ACC112 (cell line): ENCODE measurements at regions not wholly inside any gene's neighbourhood (a gene's known extent, or its start where the extent isn't known, plus 50 kb on each side); places are given as distances from the start of the nearest gene placed in this dataset.
"Not testable (repeated sequence)": the region's sequence is repeated elsewhere in the genome, so short reads cannot be mapped to it uniquely, and the experiment has no call there.

Experiments used
- H2AFZ ChIP-seq: fragments of 200-600 bp; sonication (generic); one replicate; pipeline ENCODE4 v1.6.0; 2017; ENCODE audit warnings: antibody characterized with exemption, low read length; ENCODE audit not compliant: unreplicated experiment
- H3K27ac ChIP-seq: fragments of 200-600 bp; sonication (generic); 2 replicates; pipeline ENCODE4 v1.5.1; 2014; ENCODE audit warnings: low read depth, mild to moderate bottlenecking, antibody characterized with exemption, low read length, moderate library complexity
- H3K27me3 ChIP-seq: fragments of 200-600 bp; sonication (generic); 2 replicates; pipeline ENCODE4 v1.6.1; 2014; ENCODE audit warnings: mild to moderate bottlenecking, antibody characterized with exemption, low read length, moderate library complexity, mixed read lengths; ENCODE audit not compliant: insufficient read depth
- H3K36me3 ChIP-seq: fragments of 200-600 bp; sonication (generic); 2 replicates; pipeline ENCODE4 v1.6.1; 2016; ENCODE audit warnings: mild to moderate bottlenecking, antibody characterized with exemption, low read length, moderate library complexity, mixed read lengths; ENCODE audit not compliant: insufficient read depth
- H3K4me1 ChIP-seq: fragments of 200-600 bp; sonication (generic); one replicate; pipeline ENCODE4 v1.6.1; 2016; ENCODE audit warnings: low read length, mixed read lengths; ENCODE audit not compliant: insufficient read depth, unreplicated experiment, control insufficient read depth
- H3K4me3 ChIP-seq: fragments of 200-600 bp; sonication (generic); 2 replicates; pipeline ENCODE4 v1.5.1; 2014; ENCODE audit warnings: mild to moderate bottlenecking, low read depth, low read length
- H3K79me2 ChIP-seq: fragments of 200-600 bp; sonication (generic); one replicate; pipeline ENCODE4 v1.6.0; 2016; ENCODE audit warnings: low read length; ENCODE audit not compliant: control insufficient read depth, unreplicated experiment, insufficient read depth

DNA sequence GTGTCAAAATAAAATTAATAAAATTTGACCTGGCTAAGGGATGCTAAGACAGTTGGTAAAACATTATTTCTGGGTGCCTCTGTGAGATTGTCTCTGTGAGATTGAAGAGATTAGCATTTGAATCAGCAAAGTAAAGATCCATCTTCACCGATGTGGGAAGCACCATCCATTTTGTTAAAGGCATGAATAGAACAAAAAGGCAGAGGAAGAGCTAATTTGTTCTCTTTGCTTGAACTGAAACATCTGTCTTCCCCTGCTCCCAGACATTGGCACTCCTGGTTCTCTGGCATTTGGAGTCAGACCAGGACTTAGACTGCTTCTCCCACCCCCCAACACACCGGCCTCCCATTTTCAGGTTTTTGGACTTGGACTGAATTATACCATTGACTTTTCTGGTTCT, 603.8 kb upstream of the LINC00305 start:
- Histone ChIP-seq H3K27me3 (no peaks in the 10 kb centered on the region), H3K36me3 (no peaks in the 10 kb centered on the region), H3K4me1 (no peaks in the 10 kb centered on the region), H3K27ac (no peak overlapping the region), H3K4me3 (no peak overlapping the region), H3K79me2 (no peaks in the 10 kb centered on the region), H2AFZ (no peak overlapping the region)

DNA sequence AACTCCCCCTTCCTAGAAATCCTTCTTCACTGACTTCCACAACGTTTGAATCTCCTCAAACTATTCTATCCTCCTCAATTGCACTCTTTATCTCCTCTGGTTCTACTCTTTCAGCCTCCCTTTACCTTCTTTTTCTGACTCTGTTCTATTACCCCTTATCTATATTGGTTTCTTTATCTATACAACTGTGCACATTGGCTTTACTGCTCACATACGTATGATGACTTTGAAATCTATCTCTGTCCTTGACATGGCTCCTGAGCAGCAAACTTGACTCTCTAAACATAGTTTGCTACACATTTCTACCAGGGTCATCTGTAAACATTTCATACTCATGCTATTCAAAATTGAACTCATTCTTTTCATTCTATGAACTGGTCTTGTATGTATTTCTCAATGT, 601.0 kb upstream of the LINC00305 start:
- Histone ChIP-seq H3K27me3 (no peaks in the 10 kb centered on the region), H3K36me3 (no peaks in the 10 kb centered on the region), H3K79me2 (no peaks in the 10 kb centered on the region), H2AFZ (no peak overlapping the region), H3K4me3 (no peak overlapping the region), H3K27ac (no peak overlapping the region), H3K4me1 (no peaks in the 10 kb centered on the region)

DNA sequence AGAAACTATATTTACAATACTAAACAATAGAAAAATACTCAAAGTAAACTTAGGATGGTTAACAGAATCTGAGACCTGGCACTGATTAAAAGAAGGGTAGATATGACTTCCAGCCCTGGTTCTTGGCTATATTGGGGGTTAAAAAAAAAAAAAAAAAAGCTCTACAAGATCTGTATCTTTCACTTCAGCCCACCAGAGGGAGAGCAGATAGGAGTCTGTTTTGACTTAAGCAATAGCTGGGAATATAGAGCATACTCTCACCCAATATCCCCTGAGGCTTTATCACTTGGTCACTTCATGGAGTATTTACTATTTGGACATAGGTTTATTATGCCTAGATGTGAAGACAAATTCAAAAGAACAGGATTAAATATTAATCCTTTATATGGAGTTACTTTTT, 598.9 kb upstream of the LINC00305 start:
- H3K4me3 ChIP-seq, result no peak overlapping the region
- H3K36me3 ChIP-seq, result no peaks in the 10 kb centered on the region
- no peaks in the 10 kb centered on the region for H3K27me3 ChIP-seq
- no peaks in the 10 kb centered on the region for H3K79me2 ChIP-seq
- H2AFZ ChIP-seq, result no peak overlapping the region
- H3K4me1 ChIP-seq, result no peaks in the 10 kb centered on the region
- no peak overlapping the region for H3K27ac ChIP-seq

DNA sequence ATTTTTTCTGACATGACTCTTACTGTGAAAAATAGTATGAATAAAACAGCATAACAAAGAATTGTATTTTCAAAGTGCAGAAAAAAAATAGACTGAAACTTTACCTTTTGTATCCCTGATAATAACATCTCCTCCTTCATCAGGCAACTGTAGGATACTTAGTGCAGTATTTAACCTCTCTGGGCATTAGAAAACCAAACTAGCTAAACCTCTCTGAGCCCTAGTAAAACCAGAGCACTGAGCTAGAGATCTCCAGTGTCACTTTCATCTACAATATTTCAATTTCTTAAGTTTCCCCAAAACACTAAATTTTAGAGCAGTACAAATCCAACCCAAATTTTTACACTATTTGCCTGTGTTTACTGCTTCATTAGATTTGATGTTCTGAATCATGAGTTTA, 594.0 kb upstream of the LINC00305 start:
- no peak overlapping the region for H2AFZ ChIP-seq
- no peak overlapping the region for H3K4me3 ChIP-seq
- no peaks in the 10 kb centered on the region for H3K36me3 ChIP-seq

DNA sequence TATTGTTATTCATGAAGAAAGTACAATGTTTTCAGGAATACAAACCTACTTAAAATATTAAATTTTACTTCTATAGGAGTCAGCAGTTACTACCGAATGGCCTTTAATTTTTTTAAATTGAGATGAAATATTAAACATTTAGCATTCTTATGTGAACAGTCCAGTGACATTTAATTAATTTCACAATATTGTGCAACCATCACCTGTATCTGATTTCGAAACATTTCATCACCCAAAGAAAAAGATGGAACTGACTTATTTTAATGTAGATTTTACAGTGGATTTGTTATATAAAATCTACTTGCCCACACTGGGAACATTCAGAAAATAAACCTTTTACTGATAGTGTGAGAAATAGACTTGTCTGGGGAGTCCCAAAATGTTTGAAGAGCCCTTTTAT, 585.2 kb upstream of the LINC00305 start:
- H3K4me1 ChIP-seq, result no peaks in the 10 kb centered on the region
- H3K36me3 ChIP-seq, result no peaks in the 10 kb centered on the region
- H3K4me3 ChIP-seq, result no peak overlapping the region
- no peak overlapping the region for H3K27ac ChIP-seq
- no peak overlapping the region for H2AFZ ChIP-seq
- no peaks in the 10 kb centered on the region for H3K79me2 ChIP-seq
- H3K27me3 ChIP-seq, result no peaks in the 10 kb centered on the region

More for the DNA sequence above, 594.0 kb upstream of the LINC00305 start:
- no peak overlapping the region for H3K27ac ChIP-seq
- H3K79me2 ChIP-seq, result no peaks in the 10 kb centered on the region
- H3K4me1 ChIP-seq, result no peaks in the 10 kb centered on the region
- H3K27me3 ChIP-seq, result no peaks in the 10 kb centered on the region

DNA sequence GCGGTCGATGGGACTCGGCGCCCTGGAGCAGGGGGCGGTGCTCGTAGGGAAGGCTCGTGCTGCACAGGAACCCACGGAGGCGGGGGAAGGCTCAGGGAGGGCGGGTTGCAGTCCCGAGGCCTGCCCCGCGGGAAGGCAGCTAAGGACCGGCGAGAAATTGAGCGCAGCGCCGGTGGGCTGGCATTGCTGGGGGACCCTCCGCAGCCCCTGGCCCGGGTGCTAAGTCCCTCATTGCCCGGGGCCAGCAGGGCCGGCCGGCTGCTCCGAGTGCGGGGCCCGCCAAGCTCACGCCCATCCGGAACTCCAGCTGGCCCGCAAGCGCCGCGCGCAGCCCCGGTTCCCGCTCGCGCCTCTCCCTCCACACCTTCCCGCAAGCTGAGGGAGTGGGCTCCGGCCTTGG, 576.8 kb upstream of the LINC00305 start:
- H3K79me2 ChIP-seq, H3K27ac ChIP-seq, H3K4me3 ChIP-seq, H3K27me3 ChIP-seq, H2AFZ ChIP-seq, H3K36me3 ChIP-seq, H3K4me1 ChIP-seq: not testable (repeated sequence)

DNA sequence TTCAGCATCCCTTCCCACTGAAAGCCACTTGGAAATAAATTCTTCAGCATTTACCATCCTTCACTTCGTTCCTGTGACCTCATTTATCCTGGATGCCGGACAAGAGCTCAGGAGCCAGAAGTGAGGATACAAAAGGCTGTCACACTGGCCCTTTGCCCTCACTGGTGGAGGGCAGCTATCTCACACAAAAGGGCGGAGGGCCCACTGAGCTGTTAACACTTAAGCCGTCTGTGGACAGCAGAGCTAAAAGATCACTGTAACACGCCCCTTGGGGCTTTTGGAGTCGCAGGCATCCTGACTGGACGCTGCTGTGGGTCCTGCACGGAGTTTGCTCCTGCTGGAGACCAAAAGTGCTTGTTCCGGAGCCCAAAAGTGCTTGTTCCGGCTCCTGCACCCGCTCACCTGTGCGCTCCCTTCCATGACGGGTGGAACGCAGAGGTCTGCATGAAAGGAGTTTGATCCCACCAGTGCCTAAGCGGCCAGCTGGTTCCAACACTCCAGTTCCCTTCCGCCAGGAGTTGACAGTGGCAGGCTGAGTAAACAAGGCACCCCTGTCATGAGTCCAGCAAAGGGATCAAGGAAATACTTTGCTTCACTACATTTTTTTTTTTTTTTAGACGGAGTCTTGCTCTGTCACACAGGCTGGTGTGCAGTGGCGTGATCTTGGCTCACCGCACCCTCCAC, 572.0 kb upstream of the LINC00305 start:
- no peaks in the 10 kb centered on the region for H3K27me3 ChIP-seq
- no peak overlapping the region for H3K27ac ChIP-seq
- no peaks in the 10 kb centered on the region for H3K79me2 ChIP-seq
- H3K4me3 ChIP-seq, result no peak overlapping the region
- H2AFZ ChIP-seq, result no peak overlapping the region
- H3K36me3 ChIP-seq, result no peaks in the 10 kb centered on the region
- H3K4me1 ChIP-seq, result no peaks in the 10 kb centered on the region

DNA sequence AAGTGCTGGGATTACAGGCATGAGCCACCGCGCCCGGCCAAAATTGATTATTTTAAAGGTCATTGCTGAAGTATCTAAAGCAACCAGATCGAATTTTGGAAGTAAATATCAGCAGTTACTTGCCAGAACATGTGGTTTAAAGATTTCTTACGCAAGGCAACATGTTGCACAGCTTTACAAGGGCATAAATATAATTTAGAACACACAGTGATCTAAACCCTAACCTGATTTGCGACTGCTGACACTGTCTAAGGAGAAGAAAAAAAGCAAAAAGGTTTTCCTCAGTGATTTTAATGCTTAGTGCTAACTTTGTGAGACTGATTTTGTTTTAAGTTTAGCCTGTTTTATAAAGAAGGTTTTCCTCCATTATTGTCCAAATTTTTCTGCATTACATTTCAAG, 569.9 kb upstream of the LINC00305 start:
- Histone ChIP-seq H3K27ac (no peak overlapping the region), H3K27me3 (no peaks in the 10 kb centered on the region), H3K36me3 (no peaks in the 10 kb centered on the region), H3K4me1 (no peaks in the 10 kb centered on the region), H2AFZ (no peak overlapping the region), H3K79me2 (no peaks in the 10 kb centered on the region), H3K4me3 (no peak overlapping the region)

DNA sequence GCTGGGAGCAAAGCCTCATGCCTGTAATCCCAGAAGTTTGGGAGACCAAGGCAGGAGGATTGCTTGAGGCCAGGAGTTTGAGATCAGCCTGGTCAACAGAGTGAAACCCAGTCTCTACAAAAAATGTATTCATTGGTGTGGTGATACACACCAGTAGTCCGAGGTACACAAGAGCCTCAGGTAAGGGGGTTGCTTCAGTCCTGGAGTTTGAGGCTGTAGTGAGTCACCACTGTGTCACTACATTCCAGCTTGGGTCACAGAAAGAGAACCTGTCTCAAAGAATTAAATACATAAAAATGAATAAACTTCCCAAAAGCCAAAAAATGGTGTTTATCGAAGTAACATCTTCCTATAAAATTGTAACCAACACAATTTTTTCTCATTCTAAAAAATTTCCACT, 568.1 kb upstream of the LINC00305 start:
- Histone ChIP-seq H3K36me3 (no peaks in the 10 kb centered on the region), H3K27me3 (no peaks in the 10 kb centered on the region), H3K4me3 (no peak overlapping the region), H3K27ac (no peak overlapping the region), H3K79me2 (no peaks in the 10 kb centered on the region), H3K4me1 (no peaks in the 10 kb centered on the region), H2AFZ (no peak overlapping the region)

DNA sequence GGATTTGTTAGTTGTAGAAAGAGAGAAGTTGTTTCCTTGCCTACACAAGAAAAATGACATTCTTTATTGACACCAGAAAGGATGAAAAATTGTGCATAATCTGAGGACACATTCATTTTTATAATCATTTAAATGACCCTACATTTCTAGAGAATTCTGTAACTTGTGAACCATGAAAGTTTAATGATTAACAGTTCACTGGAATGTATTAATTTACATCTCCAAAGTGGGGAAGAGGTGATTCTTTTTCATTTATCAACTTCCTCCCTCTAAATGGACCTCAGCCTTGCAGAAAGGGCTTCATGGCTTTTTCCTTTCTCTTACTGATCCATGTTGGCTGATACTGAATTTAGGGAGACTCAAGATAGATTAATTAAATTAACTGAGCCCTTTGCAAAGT, 565.2 kb upstream of the LINC00305 start:
- H3K4me1 ChIP-seq, result no peaks in the 10 kb centered on the region
- no peak overlapping the region for H2AFZ ChIP-seq

DNA sequence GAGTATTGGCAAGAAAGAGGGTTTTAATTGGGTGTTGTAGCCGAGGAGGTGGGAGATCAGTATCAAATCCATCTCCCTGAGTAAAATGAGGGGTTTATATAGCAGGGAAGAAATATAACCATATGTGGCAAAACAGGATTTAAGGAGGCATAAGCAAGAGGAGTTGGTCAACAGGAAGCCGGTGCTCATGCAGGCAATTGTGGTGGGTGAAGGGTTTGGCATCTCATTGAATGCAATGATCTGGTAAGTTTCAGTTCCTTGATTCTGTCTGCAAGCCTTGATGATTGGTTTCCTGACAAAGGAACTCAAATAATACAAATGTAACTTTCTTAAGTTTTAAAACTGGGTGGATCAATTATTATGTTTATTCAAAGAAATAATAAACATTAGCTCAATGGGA, 564.4 kb upstream of the LINC00305 start:
- no peaks in the 10 kb centered on the region for H3K4me1 ChIP-seq
- no peaks in the 10 kb centered on the region for H3K79me2 ChIP-seq
- H3K36me3 ChIP-seq, result no peaks in the 10 kb centered on the region
- no peak overlapping the region for H2AFZ ChIP-seq
- no peak overlapping the region for H3K27ac ChIP-seq
- no peak overlapping the region for H3K4me3 ChIP-seq
- H3K27me3 ChIP-seq, result no peaks in the 10 kb centered on the region

More for the DNA sequence above, 565.2 kb upstream of the LINC00305 start:
- Histone ChIP-seq H3K4me3 (no peak overlapping the region), H3K36me3 (no peaks in the 10 kb centered on the region), H3K27ac (no peak overlapping the region), H3K27me3 (no peaks in the 10 kb centered on the region), H3K79me2 (no peaks in the 10 kb centered on the region)
